OCI-LY7 (cell line): ENCODE measurements at regions not wholly inside any gene's neighbourhood (a gene's known extent, or its start where the extent isn't known, plus 50 kb on each side); places are given as distances from the start of the nearest gene placed in this dataset.

ENCODE experiments used
- BruUV-seq: library from RNA; stranded (reverse); fragments of 400-500 nt; replicated peaks from 2 replicates; lab custom pipeline; 2021; lab: Mats Ljungman, UMichigan
- CTCF ChIA-PET: fragments of 300-600 bp; sonication (Branson Sonifier 250); formaldehyde crosslinking; loops from one replicate; lab custom pipeline; 2022; ENCODE audit warnings: antibody characterized with exemption; ENCODE audit not compliant: unreplicated experiment; lab: Charles Lee
- POLR2A ChIA-PET: fragments of 300-600 bp; sonication (Branson Sonifier 250); formaldehyde crosslinking; loops from one replicate; lab custom pipeline; 2022; ENCODE audit warnings: antibody characterized with exemption; lab: Charles Lee
- DNase-seq: peaks from one replicate; pipeline ENCODE4 v3.0.0-alpha.2; 2015; ENCODE audit warnings: low spot score
- H2AFZ ChIP-seq: fragments of 200-600 bp; sonication (generic), shearing (Covaris generic); 2 replicates; pipeline ENCODE4 v1.6.1; 2014; ENCODE audit warnings: mild to moderate bottlenecking, antibody characterized with exemption, low read length, moderate library complexity
- H3K27ac ChIP-seq: fragments of 200-600 bp; sonication (generic); 2 replicates; pipeline ENCODE4 v1.5.1; 2014; ENCODE audit warnings: mixed run types, low read depth, mild to moderate bottlenecking, moderate library complexity, low read length, inconsistent platforms; ENCODE audit not compliant: poor library complexity, severe bottlenecking
- H3K36me3 ChIP-seq: fragments of 200-600 bp; sonication (generic); 2 replicates; pipeline ENCODE4 v1.6.1; 2014; ENCODE audit warnings: mild to moderate bottlenecking, antibody characterized with exemption, low read length, moderate library complexity, mixed read lengths; ENCODE audit not compliant: insufficient read depth
- H3K4me1 ChIP-seq: fragments of 200-600 bp; sonication (generic); 2 replicates; pipeline ENCODE4 v1.5.1; 2014; ENCODE audit warnings: mild to moderate bottlenecking, low read length; ENCODE audit not compliant: insufficient read depth, poor library complexity, severe bottlenecking
- H3K4me2 ChIP-seq: fragments of 200-600 bp; sonication (generic); 2 replicates; pipeline ENCODE4 v1.6.1; 2014; ENCODE audit warnings: mild to moderate bottlenecking, low read length
- H3K4me3 ChIP-seq: fragments of 200-600 bp; sonication (generic); 2 replicates; pipeline ENCODE4 v1.5.1; 2014; ENCODE audit warnings: mild to moderate bottlenecking, low read depth, low read length; ENCODE audit not compliant: poor library complexity, severe bottlenecking
- H3K79me2 ChIP-seq: fragments of 200-600 bp; sonication (generic); 2 replicates; pipeline ENCODE4 v1.6.1; 2016; ENCODE audit warnings: low read depth, mild to moderate bottlenecking, low read length, moderate library complexity, mixed read lengths; ENCODE audit not compliant: insufficient read depth
- H3K9me2 ChIP-seq: fragments of 200-600 bp; sonication (generic); 2 replicates; pipeline ENCODE4 v1.6.1; 2016; ENCODE audit warnings: mild to moderate bottlenecking, low read length, mixed read lengths; ENCODE audit not compliant: insufficient read depth
- H3K9me3 ChIP-seq: fragments of 200-600 bp; sonication (generic); 2 replicates; pipeline ENCODE4 v1.6.1; 2014; ENCODE audit warnings: mild to moderate bottlenecking, mixed run types, low read length, mixed read lengths
- H4K20me1 ChIP-seq: fragments of 200-600 bp; sonication (generic); 2 replicates; pipeline ENCODE4 v1.6.1; 2014; ENCODE audit warnings: mild to moderate bottlenecking, antibody characterized with exemption, low read length, moderate library complexity, mixed read lengths; ENCODE audit not compliant: insufficient read depth
- EZH2phosphoT487 ChIP-seq: fragments of 200-600 bp; sonication (generic); IDR thresholded peaks from 2 replicates; pipeline ENCODE4 v1.6.1; 2018; ENCODE audit warnings: low read depth, borderline replicate concordance, mild to moderate bottlenecking, mixed run types, antibody characterized with exemption, low read length, moderate library complexity, mixed read lengths
- intact Hi-C: fragments of 100-400 bp; cut with micrococcal nuclease; formaldehyde crosslinking; loops from one replicate; pipeline ENCODE4 v1.10.0; 2022; ENCODE audit not compliant: unreplicated experiment
- TF ChIP-seq, protein P1 (sequence below): fragments of 200-600 bp; sonication (generic); conservative IDR thresholded peaks from 2 replicates; pipeline ENCODE4 v1.5.1; 2014; ENCODE audit warnings: mild to moderate bottlenecking, antibody characterized with exemption, low read length, moderate library complexity, mixed read lengths

DNA sequence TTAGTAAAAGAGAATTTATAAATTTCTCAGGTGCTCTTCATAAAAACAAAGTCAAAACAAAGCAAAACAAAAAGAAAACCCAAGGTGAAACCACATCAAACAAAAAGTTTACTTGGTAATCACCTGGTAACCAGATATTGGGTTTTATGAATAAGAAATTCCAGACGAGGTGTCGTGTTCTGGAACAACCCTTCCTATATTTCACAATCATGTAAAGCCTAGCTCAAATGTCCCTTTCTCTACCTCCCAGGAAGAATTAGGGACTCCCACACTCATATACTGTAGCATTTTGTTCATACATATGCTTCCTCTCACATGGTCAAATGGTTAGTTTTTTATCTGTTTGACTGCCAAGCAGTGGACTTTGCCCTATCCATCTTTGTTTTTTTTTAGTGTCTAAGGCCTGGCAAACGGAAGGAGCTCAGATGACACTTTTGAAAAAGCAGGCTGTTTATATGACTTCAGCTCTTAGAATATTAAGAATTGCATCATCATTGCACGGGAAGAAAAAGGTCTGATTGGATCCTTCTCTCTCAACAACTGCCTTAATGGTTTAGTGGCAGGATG is 326.7 kb upstream of the TBL1XR1 start:
- ChIA-PET POLR2A (interaction anchor here (0.6 to 1.9 kb wide), 7 partner anchors 9 to 323 kb away, joined by 3 to 7 read pairs (median 3); no protein-coding TSS in a partner anchor), CTCF (no interaction called here)
- no peaks in the 10 kb centered on the region for H3K9me3 ChIP-seq
- H3K4me2 ChIP-seq: no peak overlapping the region
- H3K9me2 ChIP-seq: no peaks in the 10 kb centered on the region
- H2AFZ ChIP-seq: no peak overlapping the region
- no TSS peak for BruUV-seq
- no peaks in the 10 kb centered on the region for H3K36me3 ChIP-seq
- no peaks in the 10 kb centered on the region for H3K4me1 ChIP-seq
- no peak for TF ChIP-seq EZH2phosphoT487
- TF ChIP-seq, protein P1, sequence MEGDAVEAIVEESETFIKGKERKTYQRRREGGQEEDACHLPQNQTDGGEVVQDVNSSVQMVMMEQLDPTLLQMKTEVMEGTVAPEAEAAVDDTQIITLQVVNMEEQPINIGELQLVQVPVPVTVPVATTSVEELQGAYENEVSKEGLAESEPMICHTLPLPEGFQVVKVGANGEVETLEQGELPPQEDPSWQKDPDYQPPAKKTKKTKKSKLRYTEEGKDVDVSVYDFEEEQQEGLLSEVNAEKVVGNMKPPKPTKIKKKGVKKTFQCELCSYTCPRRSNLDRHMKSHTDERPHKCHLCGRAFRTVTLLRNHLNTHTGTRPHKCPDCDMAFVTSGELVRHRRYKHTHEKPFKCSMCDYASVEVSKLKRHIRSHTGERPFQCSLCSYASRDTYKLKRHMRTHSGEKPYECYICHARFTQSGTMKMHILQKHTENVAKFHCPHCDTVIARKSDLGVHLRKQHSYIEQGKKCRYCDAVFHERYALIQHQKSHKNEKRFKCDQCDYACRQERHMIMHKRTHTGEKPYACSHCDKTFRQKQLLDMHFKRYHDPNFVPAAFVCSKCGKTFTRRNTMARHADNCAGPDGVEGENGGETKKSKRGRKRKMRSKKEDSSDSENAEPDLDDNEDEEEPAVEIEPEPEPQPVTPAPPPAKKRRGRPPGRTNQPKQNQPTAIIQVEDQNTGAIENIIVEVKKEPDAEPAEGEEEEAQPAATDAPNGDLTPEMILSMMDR: no peak
- no peak for DNase-seq
- no peaks in the 10 kb centered on the region for H4K20me1 ChIP-seq
- no peak overlapping the region for H3K27ac ChIP-seq
- H3K4me3 ChIP-seq: no peak overlapping the region
- no peaks in the 10 kb centered on the region for H3K79me2 ChIP-seq
- intact Hi-C loops: no loop called here

DNA sequence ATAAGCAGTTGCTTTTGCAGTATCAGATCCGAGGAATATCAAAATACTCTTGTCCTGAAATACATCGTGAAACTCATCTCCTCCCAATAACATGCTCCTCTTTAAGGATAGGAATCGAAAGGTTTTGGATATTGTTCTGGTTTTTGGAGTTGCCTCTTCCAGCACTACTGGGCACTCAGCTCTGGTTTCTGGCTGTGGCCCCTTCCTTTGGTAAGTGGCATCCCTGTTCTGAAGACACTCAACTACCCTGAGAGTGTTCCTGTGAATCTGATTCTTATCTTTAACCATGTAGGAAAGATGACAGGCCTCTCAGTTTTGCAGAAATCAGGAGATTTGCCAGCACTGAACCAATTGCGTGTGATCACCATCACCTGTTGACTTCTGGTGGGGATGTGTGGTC is 327.5 kb upstream of the TBL1XR1 start:
- TF ChIP-seq EZH2phosphoT487: no peak
- TF ChIP-seq, protein P1: no peak
- no TSS peak for BruUV-seq
- Histone ChIP-seq H3K9me3 (no peaks in the 10 kb centered on the region), H3K27ac (no peak overlapping the region), H3K4me2 (no peak overlapping the region), H4K20me1 (no peaks in the 10 kb centered on the region), H3K4me3 (no peak overlapping the region), H3K4me1 (no peaks in the 10 kb centered on the region), H3K9me2 (no peaks in the 10 kb centered on the region), H2AFZ (no peak overlapping the region), H3K36me3 (no peaks in the 10 kb centered on the region), H3K79me2 (no peaks in the 10 kb centered on the region)
- ChIA-PET POLR2A (interaction anchor here (1.7 to 1.9 kb wide), 2 partner anchors 9 to 13 kb away, joined by 3 to 7 read pairs; no protein-coding TSS in a partner anchor), CTCF (no interaction called here)
- no peak for DNase-seq
- intact Hi-C loops: no loop called here

DNA sequence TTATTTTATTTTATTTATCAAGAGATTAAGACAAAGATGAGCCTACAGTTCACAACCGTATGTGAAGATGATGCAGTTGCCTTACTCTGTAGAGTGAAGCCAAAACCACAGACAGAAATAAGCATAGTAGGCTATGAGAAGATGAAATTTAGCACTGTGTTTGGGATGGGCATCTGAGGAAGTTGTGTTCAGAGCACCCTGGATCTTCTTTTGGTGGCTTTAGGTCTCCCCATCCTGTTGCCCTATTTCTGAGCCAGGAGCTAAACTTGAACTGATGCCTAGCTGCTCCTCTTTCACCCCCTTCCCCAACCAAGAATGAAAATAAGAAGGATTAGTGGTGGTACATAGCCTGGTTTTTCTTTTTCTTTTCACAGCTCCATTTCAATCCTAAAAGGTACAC is 328.1 kb upstream of the TBL1XR1 start:
- ChIA-PET CTCF (no interaction called here), POLR2A (no interaction called here)
- no peaks in the 10 kb centered on the region for H4K20me1 ChIP-seq
- no peak overlapping the region for H3K27ac ChIP-seq
- H3K4me2 ChIP-seq: no peak overlapping the region
- no peaks in the 10 kb centered on the region for H3K36me3 ChIP-seq
- DNase-seq: no peak
- no peaks in the 10 kb centered on the region for H3K9me3 ChIP-seq
- BruUV-seq: no TSS peak
- intact Hi-C loops: no loop called here
- H2AFZ ChIP-seq: no peak overlapping the region
- no peak overlapping the region for H3K4me3 ChIP-seq
- no peak for TF ChIP-seq EZH2phosphoT487
- TF ChIP-seq, protein P1: no peak
- H3K4me1 ChIP-seq: no peaks in the 10 kb centered on the region
- no peaks in the 10 kb centered on the region for H3K9me2 ChIP-seq
- H3K79me2 ChIP-seq: no peaks in the 10 kb centered on the region
